HT-29 (cell line): ENCODE measurements at regions not wholly inside any gene's neighbourhood (a gene's known extent, or its start where the extent isn't known, plus 50 kb on each side); places are given as distances from the start of the nearest gene placed in this dataset.

Source experiments
- DNase-seq: peaks from one replicate; pipeline ENCODE4 v3.0.0-alpha.2; 2015; ENCODE audit warnings: low spot score

- DNase-seq, result no peak
Observed at GRCh38 chr10:131846240-131847101, 54.3 kb upstream of the PPP2R2D start.

- DNase-seq, result no peak
Observed at GRCh38 chr10:131847241-131847783, 53.5 kb upstream of the PPP2R2D start.

- no peak for DNase-seq
Observed at GRCh38 chr10:131848296-131848695, 52.5 kb upstream of the PPP2R2D start.

- DNase-seq, result no peak
Observed at GRCh38 chr10:131848741-131849590, 51.8 kb upstream of the PPP2R2D start.

GRCh38 chr10:131849591-131850382 lies 51.0 kb upstream of the PPP2R2D start:
- no peak for DNase-seq

GRCh38 chr10:131850383-131850870 lies 50.4 kb upstream of the PPP2R2D start:
- no peak for DNase-seq
